GM12864 (cell line): ENCODE measurements at regions not wholly inside any gene's neighbourhood (a gene's known extent, or its start where the extent isn't known, plus 50 kb on each side); places are given as distances from the start of the nearest gene placed in this dataset.

Source experiments
- DNase-seq: peaks from one replicate; pipeline ENCODE4 v3.0.0-alpha.2; 2011; ENCODE audit warnings: low read depth
- H3K4me3 ChIP-seq: 2 replicates; pipeline ENCODE4 v1.5.1; 2011; ENCODE audit warnings: mild to moderate bottlenecking, low read depth, low read length, control low read depth
- CTCF ChIP-seq: IDR thresholded peaks from 2 replicates; pipeline ENCODE4 v1.5.1; 2011; ENCODE audit warnings: low read depth, mild to moderate bottlenecking, moderate library complexity, low read length, control low read depth, inconsistent platforms; ENCODE audit errors: missing control alignments

GRCh38 chr6:154561750-154562149, 51.3 kb upstream of the CNKSR3 start:
- no peak overlapping the region for H3K4me3 ChIP-seq
- no peak for DNase-seq
- no peak for TF ChIP-seq CTCF

- no peak for TF ChIP-seq CTCF
- no peak overlapping the region for H3K4me3 ChIP-seq
- DNase-seq, result no peak
These were observed 54.8 kb upstream of the CNKSR3 start for GRCh38 chr6:154565331-154565730.

GRCh38 chr6:154566866-154567265, 56.4 kb upstream of the CNKSR3 start:
- no peak for TF ChIP-seq CTCF
- DNase-seq, result no peak
- H3K4me3 ChIP-seq, result no peak overlapping the region

- TF ChIP-seq CTCF, result no peak
- no peak for DNase-seq
- H3K4me3 ChIP-seq, result no peak overlapping the region
These were observed 57.3 kb upstream of the CNKSR3 start for GRCh38 chr6:154567695-154568220.

- DNase-seq, result no peak
- no peak for TF ChIP-seq CTCF
These were observed 58.8 kb upstream of the CNKSR3 start for GRCh38 chr6:154569156-154569862.

GRCh38 chr6:154570505-154570904, 60.0 kb upstream of the CNKSR3 start:
- H3K4me3 ChIP-seq, result no peak overlapping the region

More at GRCh38 chr6:154569156-154569862, 58.8 kb upstream of the CNKSR3 start:
- no peak overlapping the region for H3K4me3 ChIP-seq

More at GRCh38 chr6:154570505-154570904, 60.0 kb upstream of the CNKSR3 start:
- no peak for TF ChIP-seq CTCF
- no peak for DNase-seq
